ENCODE measurements at regions not wholly inside any gene's neighbourhood (a gene's known extent, or its start where the extent isn't known, plus 50 kb on each side); places are given as distances from the start of the nearest gene placed in this dataset.

- TF ChIP-seq EZH2 (IDR thresholded peaks at IDR 0.05; ENCODE audit: borderline replicate concordance, low read length): no peak
- TF ChIP-seq CTCF (IDR thresholded peaks at IDR 0.05; ENCODE audit: low read length): no peak
These were observed 116.1 kb upstream of the PCBD1 start for GRCh38 chr10:71004176-71005075.
